Sigmoid colon (tissue), 6 donors: ENCODE measurements at regions not wholly inside any gene's neighbourhood (a gene's known extent, or its start where the extent isn't known, plus 50 kb on each side); places are given as distances from the start of the nearest gene placed in this dataset.

Experiments used
- DNase-seq: peaks from one replicate; pipeline ENCODE4 v3.0.0-alpha.2; 2019
- H3K27ac ChIP-seq, 4 donors: fragments of 200-600 bp; sonication (generic); one replicate each; pipeline ENCODE4 v1.5.1; 2016 to 2019; ENCODE audit warnings: mild to moderate bottlenecking in 1 of 4
- H3K27me3 ChIP-seq, 3 donors: fragments of 200-600 bp; sonication (generic); one replicate each; pipeline ENCODE4 v1.5.1; 2019; ENCODE audit warnings: mild to moderate bottlenecking in 1 of 3
- H3K36me3 ChIP-seq, 4 donors: fragments of 200-600 bp; sonication (generic); one replicate each; pipeline ENCODE4 v1.5.1; 2016 to 2019
- H3K4me1 ChIP-seq, 4 donors: fragments of 200-600 bp; sonication (generic); one replicate each; pipeline ENCODE4 v1.5.1; 2017 to 2019
- H3K4me3 ChIP-seq, 4 donors: fragments of 200-600 bp; sonication (generic); one replicate each; pipeline ENCODE4 v1.5.1; 2017 to 2019; ENCODE audit warnings: mild to moderate bottlenecking in 2 of 4, moderate library complexity in 1 of 4
- H3K9me3 ChIP-seq, 4 donors: fragments of 200-600 bp in 3 of 4; sonication (generic) in 3 of 4; one replicate each; pipeline versions ENCODE4 v1.5.1 to v1.6.1; 2013 to 2019
- CTCF ChIP-seq, 4 experiments: fragments of 450-650 bp in 3 of 4; fragments of 200-600 bp in 1 of 4; IDR thresholded peaks; one replicate each; pipeline ENCODE4 v1.5.1; 2016 to 2019; ENCODE audit warnings: antibody characterized with exemption in 4 of 4, mild to moderate bottlenecking in 3 of 4, moderate library complexity in 2 of 4
- EP300 ChIP-seq, 4 donors: sonication (generic); formaldehyde crosslinking; IDR thresholded peaks; one replicate each; pipeline ENCODE4 v1.6.1; 2017; ENCODE audit warnings: antibody characterized with exemption in 4 of 4
- POLR2A ChIP-seq, 2 donors: fragments of 450-650 bp; IDR thresholded peaks; one replicate each; pipeline ENCODE4 v1.6.1; 2016; ENCODE audit warnings: antibody characterized with exemption in 2 of 2, mild to moderate bottlenecking in 2 of 2, moderate library complexity in 2 of 2
- POLR2AphosphoS5 ChIP-seq, 4 donors: sonication (generic); formaldehyde crosslinking; IDR thresholded peaks; one replicate each; pipeline ENCODE4 v1.6.1; 2017; ENCODE audit warnings: antibody characterized with exemption in 4 of 4
- WGBS, 2 donors: extraction: QIAGEN DNeasy Blood & Tissue Kit; methylation state at CpG; one replicate each; pipeline ENCODE4 v1.1.7; 2013; 5-methylcytosine and 5-hydroxymethylcytosine counted together
- intact Hi-C: fragments of 100-400 bp; cut with DNase I; formaldehyde crosslinking; loops from one replicate; pipeline ENCODE4 v1.15.1; 2023
- donor health status: healthy with polysubstance abuse.
- donor health status: healthy.

GRCh38 chr4:20348411-20348810, 96.7 kb downstream of the SLIT2 start:
- no peak for TF ChIP-seq POLR2AphosphoS5 (IDR thresholded peaks at IDR 0.05)
- no peak for TF ChIP-seq CTCF (IDR thresholded peaks at IDR 0.05)
- no peak for TF ChIP-seq POLR2A (IDR thresholded peaks at IDR 0.05)
- TF ChIP-seq EP300 (IDR thresholded peaks at IDR 0.05) = no peak
- intact Hi-C loops = no loop called here
- Histone ChIP-seq H3K4me1 (peaks cover 0 to 6% (median 0%) of the 10 kb centered on the region in 4 donors), H3K27me3 (no peaks in the 10 kb centered on the region), H3K27ac (no peak overlapping the region), H3K9me3 (no peaks in the 10 kb centered on the region), H3K36me3 (no peaks in the 10 kb centered on the region), H3K4me3 (no peak overlapping the region)
- no peak for DNase-seq
- 82 to 87% methylated on average over 6 of the region's 6 CpGs for WGBS, 2 donors

- no peak overlapping the region for H3K4me3 ChIP-seq
- H3K36me3 ChIP-seq = no peaks in the 10 kb centered on the region
- H3K9me3 ChIP-seq = no peaks in the 10 kb centered on the region
- peaks cover 0 to 6% (median 2%) of the 10 kb centered on the region in 4 donors for H3K4me1 ChIP-seq
- DNase-seq = no peak
- intact Hi-C loops = no loop called here
- H3K27me3 ChIP-seq = no peaks in the 10 kb centered on the region
- H3K27ac ChIP-seq = no peak overlapping the region
- WGBS, 2 donors = 63% methylated on average over 2 of the region's 2 CpGs
- TF ChIP-seq POLR2AphosphoS5 (IDR thresholded peaks at IDR 0.05) (no peak), EP300 (IDR thresholded peaks at IDR 0.05) (no peak), POLR2A (IDR thresholded peaks at IDR 0.05) (no peak), CTCF (IDR thresholded peaks at IDR 0.05) (no peak)
Observed at GRCh38 chr4:20351360-20352162, 99.9 kb downstream of the SLIT2 start.

- TF ChIP-seq POLR2A (IDR thresholded peaks at IDR 0.05) (no peak), POLR2AphosphoS5 (IDR thresholded peaks at IDR 0.05) (no peak), EP300 (IDR thresholded peaks at IDR 0.05) (no peak), CTCF (IDR thresholded peaks at IDR 0.05) (no peak)
- Histone ChIP-seq H3K4me3 (no peak overlapping the region), H3K4me1 (peaks cover 0 to 6% (median 2%) of the 10 kb centered on the region in 4 donors), H3K27ac (no peak overlapping the region), H3K9me3 (no peaks in the 10 kb centered on the region), H3K27me3 (no peaks in the 10 kb centered on the region), H3K36me3 (no peaks in the 10 kb centered on the region)
- DNase-seq = no peak
- intact Hi-C loops = no loop called here
- WGBS, 2 donors = 63 to 82% methylated on average over 1 of the region's 1 CpG
Observed at GRCh38 chr4:20352163-20352431, 100.4 kb downstream of the SLIT2 start.

GRCh38 chr4:20353646-20354045, 101.9 kb downstream of the SLIT2 start:
- DNase-seq = no peak
- Histone ChIP-seq H3K27me3 (no peaks in the 10 kb centered on the region), H3K4me3 (no peak overlapping the region), H3K9me3 (no peaks in the 10 kb centered on the region), H3K4me1 (peaks cover 0 to 4% (median under 1%) of the 10 kb centered on the region in 4 donors), H3K27ac (no peak overlapping the region), H3K36me3 (no peaks in the 10 kb centered on the region)
- no peak for TF ChIP-seq POLR2AphosphoS5 (IDR thresholded peaks at IDR 0.05)
- WGBS, 2 donors = 87 to 93% methylated on average over 2 of the region's 2 CpGs
- intact Hi-C loops = no loop called here

- Histone ChIP-seq H3K36me3 (no peaks in the 10 kb centered on the region), H3K4me1 (peaks cover 0 to 4% (median 0%) of the 10 kb centered on the region in 4 donors), H3K9me3 (no peaks in the 10 kb centered on the region), H3K4me3 (no peak overlapping the region), H3K27ac (no peak overlapping the region), H3K27me3 (no peaks in the 10 kb centered on the region)
- intact Hi-C loops = no loop called here
- no peak for TF ChIP-seq EP300 (IDR thresholded peaks at IDR 0.05)
- TF ChIP-seq POLR2A (IDR thresholded peaks at IDR 0.05) = no peak
- TF ChIP-seq POLR2AphosphoS5 (IDR thresholded peaks at IDR 0.05) = no peak
- TF ChIP-seq CTCF (IDR thresholded peaks at IDR 0.05) = no peak
- WGBS, 2 donors = 49 to 55% methylated on average over 1 of the region's 1 CpG
- DNase-seq = no peak
Observed at GRCh38 chr4:20354120-20354519, 102.4 kb downstream of the SLIT2 start.
